Immature natural killer cell (primary cell): ENCODE measurements at regions not wholly inside any gene's neighbourhood (a gene's known extent, or its start where the extent isn't known, plus 50 kb on each side); places are given as distances from the start of the nearest gene placed in this dataset.

Experiments
- DNase-seq, 3 donors: peaks; one replicate each; pipeline ENCODE4 v3.0.0; 2022; ENCODE audit warnings: mixed read lengths in 1 of 3
- H3K27ac Mint-ChIP-seq, 6 donors: one replicate each; pipeline ENCODE4 v1.8.0; 2020; ENCODE audit warnings: mixed read lengths in 6 of 6, mild to moderate bottlenecking in 5 of 6, inconsistent platforms in 4 of 6, moderate library complexity in 3 of 6
- H3K27me3 Mint-ChIP-seq, 3 donors: one replicate each; pipeline ENCODE4 v1.8.0; 2020 to 2021; ENCODE audit warnings: low read depth in 3 of 3, mild to moderate bottlenecking in 3 of 3, mixed read lengths in 3 of 3, moderate library complexity in 3 of 3, inconsistent platforms in 1 of 3
- H3K36me3 Mint-ChIP-seq, 3 donors: one replicate each; pipeline ENCODE4 v1.8.0; 2020; ENCODE audit warnings: mixed read lengths in 3 of 3, inconsistent platforms in 2 of 3, mild to moderate bottlenecking in 2 of 3
- H3K4me1 Mint-ChIP-seq, 2 donors: one replicate each; pipeline ENCODE4 v1.8.0; 2020; ENCODE audit warnings: inconsistent platforms in 2 of 2, mild to moderate bottlenecking in 2 of 2, mixed read lengths in 2 of 2, moderate library complexity in 1 of 2
- H3K4me3 Mint-ChIP-seq, 5 donors: one replicate each; pipeline ENCODE4 v1.8.0; 2020; ENCODE audit warnings: mild to moderate bottlenecking in 5 of 5, mixed read lengths in 5 of 5, inconsistent platforms in 3 of 5, moderate library complexity in 3 of 5
- H3K9me3 Mint-ChIP-seq, 6 donors: one replicate each; pipeline ENCODE4 v1.8.0; 2020; ENCODE audit warnings: mild to moderate bottlenecking in 6 of 6, mixed read lengths in 6 of 6, inconsistent platforms in 4 of 6, moderate library complexity in 3 of 6

DNA sequence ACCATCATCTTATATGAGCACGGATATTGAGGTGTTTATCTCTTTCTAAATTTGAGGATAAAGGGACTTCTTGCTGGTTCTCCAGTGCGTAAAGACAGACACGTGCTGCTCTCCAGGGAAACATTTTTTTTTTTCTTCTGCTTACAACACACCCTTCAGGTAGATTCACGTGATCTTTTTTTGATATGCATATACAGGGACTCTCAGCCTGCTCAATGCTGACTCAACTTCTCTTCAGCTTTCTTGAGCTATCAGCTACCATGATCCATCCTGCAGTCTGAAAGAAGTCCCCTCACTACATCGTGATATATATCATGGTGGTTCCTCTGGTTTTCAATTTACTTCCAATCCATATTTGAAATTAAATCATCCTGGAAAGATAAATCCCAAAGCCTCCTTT is 87.1 kb upstream of the SLITRK3 start:
- Mint-ChIP-seq H3K27ac (no peak overlapping the region), H3K4me3 (no peak overlapping the region), H3K36me3 (peaks cover 0 to under 1% (median 0%) of the 10 kb centered on the region in 3 donors), H3K9me3 (peaks cover 7 to 45% (median 25%) of the 10 kb centered on the region in 6 donors), H3K4me1 (no peaks in the 10 kb centered on the region), H3K27me3 (no peaks in the 10 kb centered on the region)
- no peak for DNase-seq

- H3K27ac Mint-ChIP-seq = no peak overlapping the region
- no peaks in the 10 kb centered on the region for H3K4me1 Mint-ChIP-seq
- DNase-seq = no peak
- no peak overlapping the region for H3K4me3 Mint-ChIP-seq
- H3K9me3 Mint-ChIP-seq = peaks cover 10 to 71% (median 35%) of the 10 kb centered on the region in 6 donors
- H3K27me3 Mint-ChIP-seq = peaks cover 0 to 1% (median 0%) of the 10 kb centered on the region in 3 donors
- peaks cover 0 to 3% (median 0%) of the 10 kb centered on the region in 3 donors for H3K36me3 Mint-ChIP-seq
These were observed 83.3 kb upstream of the SLITRK3 start for GRCh38 chr3:165279471-165279870.

DNA sequence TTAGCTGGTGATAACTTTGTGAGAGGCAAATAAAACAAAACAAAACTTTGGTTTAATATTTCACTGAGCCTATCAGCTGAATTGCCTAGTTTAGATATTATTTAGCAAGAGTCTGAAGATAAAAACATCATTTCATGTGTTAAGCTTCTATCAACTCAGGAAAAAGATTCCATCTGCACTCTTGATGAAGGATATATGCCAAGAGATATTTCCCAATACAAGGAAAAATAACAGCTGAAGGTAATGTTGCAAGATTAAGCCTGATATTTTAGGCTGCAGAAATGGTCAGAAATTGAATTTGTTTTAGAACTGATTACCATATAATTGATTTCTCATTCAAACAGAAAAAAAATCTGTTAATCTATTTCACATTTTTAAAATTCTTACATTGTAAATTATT is 77.2 kb upstream of the SLITRK3 start:
- H3K4me3 Mint-ChIP-seq = no peak overlapping the region
- peaks cover 0 to 38% (median 17%) of the 10 kb centered on the region in 6 donors for H3K9me3 Mint-ChIP-seq
- DNase-seq = no peak
- no peaks in the 10 kb centered on the region for H3K4me1 Mint-ChIP-seq
- H3K27ac Mint-ChIP-seq = no peak overlapping the region
- H3K27me3 Mint-ChIP-seq = peaks cover 0 to 1% (median 0%) of the 10 kb centered on the region in 3 donors
- peaks cover 0 to 3% (median 0%) of the 10 kb centered on the region in 3 donors for H3K36me3 Mint-ChIP-seq

DNA sequence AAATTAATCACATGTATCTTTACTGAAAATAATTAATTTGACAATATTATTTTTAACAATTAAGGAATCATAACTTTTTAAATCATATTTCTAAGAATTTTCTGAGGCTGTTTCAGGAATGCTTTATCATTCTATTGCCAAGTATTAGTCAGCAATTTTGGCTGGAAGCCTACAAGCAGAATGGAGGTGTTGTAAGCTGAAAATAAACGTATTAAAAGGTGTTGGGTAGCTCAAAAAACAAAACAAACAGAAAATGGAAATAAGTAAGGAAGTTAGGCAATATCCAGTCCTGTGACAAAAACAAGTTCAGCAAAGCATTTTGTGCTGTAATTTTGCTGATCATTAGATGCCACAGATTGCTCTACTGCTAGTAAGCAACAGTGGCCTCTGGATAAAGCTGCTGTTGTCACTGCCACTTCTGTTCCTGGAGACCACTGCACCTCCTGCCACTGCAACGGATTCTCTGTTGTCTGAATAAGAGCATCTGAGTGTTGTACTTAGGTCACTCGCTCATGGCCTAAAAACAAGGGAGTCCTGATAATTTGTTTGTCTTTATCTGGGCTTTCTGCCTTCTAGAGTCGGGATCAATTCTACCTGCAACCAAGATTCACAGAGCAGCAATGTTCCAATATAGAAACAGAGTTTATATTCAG is 63.5 kb upstream of the SLITRK3 start:
- peaks cover 1 to 22% (median 12%) of the 10 kb centered on the region in 6 donors for H3K9me3 Mint-ChIP-seq
- H3K4me1 Mint-ChIP-seq = no peaks in the 10 kb centered on the region
- H3K36me3 Mint-ChIP-seq = no peaks in the 10 kb centered on the region
- no peak for DNase-seq
- H3K27ac Mint-ChIP-seq = no peak overlapping the region
- no peak overlapping the region for H3K4me3 Mint-ChIP-seq
- H3K27me3 Mint-ChIP-seq = no peaks in the 10 kb centered on the region

GRCh38 chr3:165256554-165257065 is 60.4 kb upstream of the SLITRK3 start:
- Mint-ChIP-seq H3K27me3 (no peaks in the 10 kb centered on the region), H3K9me3 (peaks cover 1 to 41% (median 16%) of the 10 kb centered on the region in 6 donors), H3K4me3 (no peak overlapping the region), H3K4me1 (no peaks in the 10 kb centered on the region), H3K36me3 (no peaks in the 10 kb centered on the region), H3K27ac (no peak overlapping the region)
- no peak for DNase-seq

- Mint-ChIP-seq H3K36me3 (no peaks in the 10 kb centered on the region), H3K27ac (no peak overlapping the region), H3K27me3 (no peaks in the 10 kb centered on the region), H3K4me3 (no peak overlapping the region), H3K4me1 (no peaks in the 10 kb centered on the region), H3K9me3 (peaks cover 7 to 43% (median 16%) of the 10 kb centered on the region in 6 donors)
- no peak for DNase-seq
These were observed 58.6 kb upstream of the SLITRK3 start for GRCh38 chr3:165254812-165255211.
